Spleen (tissue), 11 donors: ENCODE measurements at regions not wholly inside any gene's neighbourhood (a gene's known extent, or its start where the extent isn't known, plus 50 kb on each side); places are given as distances from the start of the nearest gene placed in this dataset.

Experiments used
- DNase-seq: peaks from one replicate; pipeline ENCODE4 v3.0.0-alpha.2; 2020
- H3K27ac ChIP-seq, 8 donors: fragments of 200-600 bp; sonication (generic) in 7 of 8; 1 replicate in 4 of 8; 2 replicates in 4 of 8; pipeline versions ENCODE4 v1.5.0 to v1.8.0; 2016 to 2021; ENCODE audit warnings: inconsistent platforms in 4 of 8, mild to moderate bottlenecking in 4 of 8, moderate library complexity in 1 of 8
- H3K27me3 ChIP-seq, 7 donors: fragments of 200-600 bp; sonication (generic) in 6 of 7; replicated peaks in 1 of 7; 1 replicate in 4 of 7; 2 replicates in 3 of 7; pipeline versions ENCODE4 v1.5.0 to v1.8.0; 2016 to 2021; ENCODE audit warnings: inconsistent platforms in 3 of 7, mild to moderate bottlenecking in 1 of 7
- H3K36me3 ChIP-seq, 6 donors: fragments of 200-600 bp; sonication (generic) in 5 of 6; 1 replicate in 4 of 6; 2 replicates in 2 of 6; pipeline versions ENCODE4 v1.5.0 to v1.8.0; 2016 to 2021; ENCODE audit warnings: inconsistent platforms in 2 of 6
- H3K4me1 ChIP-seq, 6 donors: fragments of 200-600 bp; sonication (generic) in 5 of 6; 1 replicate in 3 of 6; 2 replicates in 3 of 6; pipeline versions ENCODE4 v1.5.0 to v1.8.0; 2016 to 2021; ENCODE audit warnings: inconsistent platforms in 3 of 6
- H3K4me3 ChIP-seq, 8 donors: fragments of 200-600 bp; sonication (generic) in 7 of 8; 1 replicate in 4 of 8; 2 replicates in 4 of 8; pipeline versions ENCODE4 v1.5.0 to v1.8.0; 2016 to 2021; ENCODE audit warnings: inconsistent platforms in 4 of 8, mild to moderate bottlenecking in 4 of 8, moderate library complexity in 2 of 8
- H3K9me3 ChIP-seq, 8 donors: fragments of 200-600 bp; sonication (generic) in 7 of 8; 1 replicate in 4 of 8; 2 replicates in 4 of 8; pipeline versions ENCODE4 v1.5.0 to v1.8.0; 2016 to 2021; ENCODE audit warnings: inconsistent platforms in 4 of 8
- POLR2A ChIP-seq, 3 donors: fragments of 450-650 bp; IDR thresholded peaks; one replicate each; pipeline ENCODE4 v1.5.1; 2017; ENCODE audit warnings: antibody characterized with exemption in 3 of 3, mild to moderate bottlenecking in 1 of 3
- POLR2AphosphoS5 ChIP-seq, 3 donors: sonication (generic); formaldehyde crosslinking; IDR thresholded peaks; one replicate each; pipeline ENCODE4 v1.5.1; 2017; ENCODE audit warnings: antibody characterized with exemption in 3 of 3
- WGBS, 5 donors: extraction: QIAGEN DNeasy Blood & Tissue Kit in 3 of 5; methylation state at CpG; one replicate each; pipeline versions ENCODE4 v1.1.5 to v1.1.7; 2013 to 2018; 5-methylcytosine and 5-hydroxymethylcytosine counted together
- intact Hi-C: fragments of 100-400 bp; cut with DNase I; formaldehyde crosslinking; loops from one replicate; pipeline ENCODE4 v1.15.0; 2023; ENCODE audit warnings: low total_unique reads
- TF ChIP-seq, protein P1 (sequence below), 11 experiments: fragments of 200-600 bp in 7 of 11; fragments of 450-650 bp in 4 of 11; sonication (generic) in 4 of 11; IDR thresholded peaks in 8 of 11; conservative IDR thresholded peaks in 3 of 11; 1 replicate in 7 of 11; 2 replicates in 4 of 11; pipeline versions ENCODE4 v1.4.0 to v1.8.0; 2016 to 2021; ENCODE audit warnings: antibody characterized with exemption in 11 of 11, inconsistent platforms in 4 of 11, mild to moderate bottlenecking in 1 of 11
- donor health status: healthy with polysubstance abuse.
- donor health status: DM: no; HTN: no; CAD: no; lungs with moderate emphysema.
- donor health status: DM: no; HTN: no; CAD: no.
- donor health status: Bipolar disorder and iron deficiency.
- donor health status: healthy.
- donor health status: DM: no; HTN: no; CAD: no.
- donor health status: DM: yes; HTN: yes; CAD: no.

- Histone ChIP-seq H3K36me3 (no peaks in the 10 kb centered on the region), H3K27ac (no peak overlapping the region), H3K4me3 (no peak overlapping the region), H3K9me3 (peaks cover 0 to 21% (median 4%) of the 10 kb centered on the region in 8 donors), H3K27me3 (no peaks in the 10 kb centered on the region), H3K4me1 (no peaks in the 10 kb centered on the region)
- TF ChIP-seq POLR2AphosphoS5 (IDR thresholded peaks at IDR 0.05) (no peak), POLR2A (IDR thresholded peaks at IDR 0.05) (no peak)
- TF ChIP-seq, protein P1, sequence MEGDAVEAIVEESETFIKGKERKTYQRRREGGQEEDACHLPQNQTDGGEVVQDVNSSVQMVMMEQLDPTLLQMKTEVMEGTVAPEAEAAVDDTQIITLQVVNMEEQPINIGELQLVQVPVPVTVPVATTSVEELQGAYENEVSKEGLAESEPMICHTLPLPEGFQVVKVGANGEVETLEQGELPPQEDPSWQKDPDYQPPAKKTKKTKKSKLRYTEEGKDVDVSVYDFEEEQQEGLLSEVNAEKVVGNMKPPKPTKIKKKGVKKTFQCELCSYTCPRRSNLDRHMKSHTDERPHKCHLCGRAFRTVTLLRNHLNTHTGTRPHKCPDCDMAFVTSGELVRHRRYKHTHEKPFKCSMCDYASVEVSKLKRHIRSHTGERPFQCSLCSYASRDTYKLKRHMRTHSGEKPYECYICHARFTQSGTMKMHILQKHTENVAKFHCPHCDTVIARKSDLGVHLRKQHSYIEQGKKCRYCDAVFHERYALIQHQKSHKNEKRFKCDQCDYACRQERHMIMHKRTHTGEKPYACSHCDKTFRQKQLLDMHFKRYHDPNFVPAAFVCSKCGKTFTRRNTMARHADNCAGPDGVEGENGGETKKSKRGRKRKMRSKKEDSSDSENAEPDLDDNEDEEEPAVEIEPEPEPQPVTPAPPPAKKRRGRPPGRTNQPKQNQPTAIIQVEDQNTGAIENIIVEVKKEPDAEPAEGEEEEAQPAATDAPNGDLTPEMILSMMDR (IDR thresholded peaks at IDR 0.05 in 8 of 11, conservative IDR thresholded peaks at IDR 0.05 in 3 of 11) = no peak
- intact Hi-C loops = no loop called here
- 25 to 61% (median 42%) methylated on average over 2 of the region's 2 CpGs for WGBS, 5 donors
- DNase-seq = no peak
Measured at GRCh38 chr3:166785876-166786275, 594.2 kb downstream of the ZBBX start.

DNA sequence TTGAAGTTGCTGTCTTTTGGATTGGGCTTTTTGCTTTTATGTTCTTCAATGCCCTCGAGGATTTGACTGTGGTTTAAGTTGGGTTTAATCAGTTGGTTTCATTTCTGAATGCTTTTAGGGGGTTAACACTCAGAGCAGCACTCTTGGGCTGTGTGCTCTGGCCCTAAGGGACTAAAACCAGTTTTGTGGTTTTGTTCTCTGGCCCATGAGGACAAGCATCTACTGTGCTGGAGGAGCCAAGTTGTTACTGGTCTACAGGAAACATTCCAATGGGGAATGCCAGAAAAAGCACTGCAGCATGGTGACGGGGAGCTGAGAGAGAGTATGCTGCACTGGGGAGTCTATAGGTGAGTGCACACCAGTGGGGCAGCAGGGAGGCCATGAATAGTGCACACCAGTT lies 596.9 kb downstream of the ZBBX start:
- no peak overlapping the region for H3K4me3 ChIP-seq
- no peak for TF ChIP-seq POLR2AphosphoS5 (IDR thresholded peaks at IDR 0.05)
- TF ChIP-seq, protein P1 (IDR thresholded peaks at IDR 0.05 in 8 of 11, conservative IDR thresholded peaks at IDR 0.05 in 3 of 11) = no peak
- 42 to 53% (median 53%) methylated on average over 2 of the region's 2 CpGs for WGBS, 5 donors
- H3K4me1 ChIP-seq = no peaks in the 10 kb centered on the region
- H3K27ac ChIP-seq = no peak overlapping the region
- DNase-seq = no peak
- peaks cover 0 to 21% (median 4%) of the 10 kb centered on the region in 8 donors for H3K9me3 ChIP-seq
- no peaks in the 10 kb centered on the region for H3K27me3 ChIP-seq
- intact Hi-C loops = no loop called here
- no peaks in the 10 kb centered on the region for H3K36me3 ChIP-seq

GRCh38 chr3:166764698-166765318 lies 615.3 kb downstream of the ZBBX start:
- TF ChIP-seq, protein P1 (IDR thresholded peaks at IDR 0.05 in 8 of 11, conservative IDR thresholded peaks at IDR 0.05 in 3 of 11) = no peak
- TF ChIP-seq POLR2A (IDR thresholded peaks at IDR 0.05) (no peak), POLR2AphosphoS5 (IDR thresholded peaks at IDR 0.05) (no peak)
- Histone ChIP-seq H3K36me3 (no peaks in the 10 kb centered on the region), H3K9me3 (peaks cover 0 to 41% (median 24%) of the 10 kb centered on the region in 8 donors), H3K4me3 (no peak overlapping the region), H3K27me3 (no peaks in the 10 kb centered on the region), H3K4me1 (no peaks in the 10 kb centered on the region), H3K27ac (no peak overlapping the region)
- DNase-seq = no peak
- 74 to 91% (median 77%) methylated on average over 5 of the region's 5 CpGs for WGBS, 5 donors
- intact Hi-C loops = no loop called here

DNA sequence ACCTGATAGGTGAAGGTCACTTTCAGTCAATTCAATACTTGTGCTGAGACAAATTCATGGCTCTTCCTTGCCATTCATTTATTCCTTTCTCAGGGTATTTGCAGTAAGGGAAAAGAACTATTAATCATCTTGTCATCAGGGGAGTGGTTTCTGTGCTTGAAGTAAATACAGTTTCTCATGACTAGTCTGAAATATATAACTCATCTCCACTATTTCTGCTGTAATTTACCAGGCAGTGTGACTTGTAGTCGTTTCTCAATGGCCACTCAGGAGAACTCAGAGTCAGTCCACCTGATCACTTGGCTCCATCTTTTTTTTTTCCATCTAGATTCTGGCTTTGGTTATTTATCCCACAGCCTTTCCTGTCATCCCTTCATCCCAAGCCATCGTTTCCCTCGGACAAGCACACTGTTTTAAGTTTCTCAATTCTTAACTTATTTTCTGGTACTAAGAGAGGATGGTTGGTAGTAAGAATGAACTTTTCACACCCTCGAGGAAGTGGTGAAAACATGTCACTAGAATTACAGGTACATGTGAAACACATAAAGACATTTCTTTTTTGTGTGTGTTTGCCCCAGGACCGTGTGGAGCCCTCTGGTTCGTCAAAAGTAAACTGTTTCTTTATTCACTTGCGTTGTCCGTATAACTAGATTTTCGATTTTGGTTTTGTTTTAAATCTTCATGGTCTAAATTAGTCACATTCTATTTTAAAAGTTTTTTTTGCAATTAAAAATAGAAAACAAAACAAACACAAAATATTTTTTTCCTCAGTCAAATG lies 620.2 kb downstream of the ZBBX start:
- Histone ChIP-seq H3K36me3 (no peaks in the 10 kb centered on the region), H3K9me3 (peaks cover 0 to 32% (median 17%) of the 10 kb centered on the region in 8 donors), H3K27me3 (no peaks in the 10 kb centered on the region), H3K4me1 (no peaks in the 10 kb centered on the region), H3K4me3 (no peak overlapping the region), H3K27ac (no peak overlapping the region)
- TF ChIP-seq POLR2A (IDR thresholded peaks at IDR 0.05) (no peak), POLR2AphosphoS5 (IDR thresholded peaks at IDR 0.05) (no peak)
- TF ChIP-seq, protein P1 (IDR thresholded peaks at IDR 0.05 in 8 of 11, conservative IDR thresholded peaks at IDR 0.05 in 3 of 11) = no peak
- no peak for DNase-seq
- 70 to 80% (median 77%) methylated on average over 9 of the region's 9 CpGs for WGBS, 5 donors
- intact Hi-C loops = no loop called here
